ENCODE measurements at regions not wholly inside any gene's neighbourhood (a gene's known extent, or its start where the extent isn't known, plus 50 kb on each side); places are given as distances from the start of the nearest gene placed in this dataset.
"Not testable (repeated sequence)": the region's sequence is repeated elsewhere in the genome, so short reads cannot be mapped to it uniquely, and the experiment has no call there.

DNA sequence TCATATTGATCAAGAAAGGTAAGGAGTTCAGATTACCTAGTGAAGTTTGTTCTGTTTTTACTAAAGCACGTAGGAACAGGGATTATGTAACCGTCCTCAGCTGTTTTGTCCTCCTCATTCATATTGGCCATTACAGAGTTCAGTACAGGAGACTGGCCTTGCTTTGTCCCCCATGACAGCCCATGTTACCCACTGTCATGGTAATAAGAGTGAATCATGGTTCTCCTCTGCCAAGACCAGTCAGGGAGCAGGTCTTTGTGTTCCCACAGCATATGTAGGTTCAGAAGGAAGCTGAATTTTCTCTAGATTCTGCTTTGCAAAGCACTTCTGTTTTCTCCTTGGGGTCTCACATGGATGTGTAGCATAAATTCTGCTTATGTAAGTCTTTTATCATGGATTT lies 106.2 kb upstream of the GPR141 start:
- TF ChIP-seq, protein P1, sequence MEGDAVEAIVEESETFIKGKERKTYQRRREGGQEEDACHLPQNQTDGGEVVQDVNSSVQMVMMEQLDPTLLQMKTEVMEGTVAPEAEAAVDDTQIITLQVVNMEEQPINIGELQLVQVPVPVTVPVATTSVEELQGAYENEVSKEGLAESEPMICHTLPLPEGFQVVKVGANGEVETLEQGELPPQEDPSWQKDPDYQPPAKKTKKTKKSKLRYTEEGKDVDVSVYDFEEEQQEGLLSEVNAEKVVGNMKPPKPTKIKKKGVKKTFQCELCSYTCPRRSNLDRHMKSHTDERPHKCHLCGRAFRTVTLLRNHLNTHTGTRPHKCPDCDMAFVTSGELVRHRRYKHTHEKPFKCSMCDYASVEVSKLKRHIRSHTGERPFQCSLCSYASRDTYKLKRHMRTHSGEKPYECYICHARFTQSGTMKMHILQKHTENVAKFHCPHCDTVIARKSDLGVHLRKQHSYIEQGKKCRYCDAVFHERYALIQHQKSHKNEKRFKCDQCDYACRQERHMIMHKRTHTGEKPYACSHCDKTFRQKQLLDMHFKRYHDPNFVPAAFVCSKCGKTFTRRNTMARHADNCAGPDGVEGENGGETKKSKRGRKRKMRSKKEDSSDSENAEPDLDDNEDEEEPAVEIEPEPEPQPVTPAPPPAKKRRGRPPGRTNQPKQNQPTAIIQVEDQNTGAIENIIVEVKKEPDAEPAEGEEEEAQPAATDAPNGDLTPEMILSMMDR (IDR thresholded peaks at IDR 0.05; ENCODE audit: insufficient read depth, low read depth, low read length) = no peak
- H3K4me3 ChIP-seq (ENCODE audit: low read depth, low read length) = no peak overlapping the region
- no peak for DNase-seq (ENCODE audit: low read depth)

DNA sequence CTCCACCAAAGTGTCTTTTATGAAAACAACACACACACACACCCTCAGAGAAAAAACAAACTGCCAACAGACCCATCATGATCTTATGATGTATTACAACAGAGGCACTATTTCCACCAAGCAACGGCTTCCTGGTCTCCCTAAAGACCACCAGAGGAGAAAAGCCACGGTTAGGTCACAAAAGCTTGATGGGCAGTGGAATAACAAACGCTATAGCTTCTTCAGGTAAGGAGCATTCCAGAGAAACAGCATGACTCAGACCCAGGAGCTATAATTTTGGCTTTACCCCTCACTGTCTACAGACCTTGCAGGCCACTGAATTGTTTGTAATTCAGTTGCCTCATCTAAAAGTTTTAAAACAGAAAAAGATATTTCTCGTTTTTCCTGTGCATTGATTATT lies 105.7 kb upstream of the GPR141 start:
- DNase-seq (ENCODE audit: low read depth) = no peak
- TF ChIP-seq, protein P1 (IDR thresholded peaks at IDR 0.05; ENCODE audit: insufficient read depth, low read depth, low read length) = no peak
- no peak overlapping the region for H3K4me3 ChIP-seq (ENCODE audit: low read depth, low read length)

DNA sequence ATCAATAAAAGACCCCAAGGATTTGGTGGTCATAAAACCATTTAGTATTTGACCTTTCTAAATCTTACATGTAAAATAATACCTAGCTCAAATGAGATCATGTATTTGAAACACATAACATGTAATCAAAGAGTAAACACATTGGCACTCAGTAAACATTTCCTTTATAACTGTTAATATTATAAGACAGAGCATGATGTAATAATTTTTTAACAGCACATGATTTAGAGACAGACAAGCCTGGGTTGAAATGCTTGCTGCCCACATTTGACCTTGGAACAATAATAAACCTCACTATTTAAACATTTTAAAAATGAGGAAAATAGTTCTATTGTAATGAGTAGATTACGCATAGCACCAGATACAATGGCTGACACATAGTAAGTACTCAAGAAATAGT lies 105.2 kb upstream of the GPR141 start:
- DNase-seq (ENCODE audit: low read depth) = no peak
- H3K4me3 ChIP-seq (ENCODE audit: low read depth, low read length) = no peak overlapping the region
- TF ChIP-seq, protein P1 (IDR thresholded peaks at IDR 0.05; ENCODE audit: insufficient read depth, low read depth, low read length) = no peak

DNA sequence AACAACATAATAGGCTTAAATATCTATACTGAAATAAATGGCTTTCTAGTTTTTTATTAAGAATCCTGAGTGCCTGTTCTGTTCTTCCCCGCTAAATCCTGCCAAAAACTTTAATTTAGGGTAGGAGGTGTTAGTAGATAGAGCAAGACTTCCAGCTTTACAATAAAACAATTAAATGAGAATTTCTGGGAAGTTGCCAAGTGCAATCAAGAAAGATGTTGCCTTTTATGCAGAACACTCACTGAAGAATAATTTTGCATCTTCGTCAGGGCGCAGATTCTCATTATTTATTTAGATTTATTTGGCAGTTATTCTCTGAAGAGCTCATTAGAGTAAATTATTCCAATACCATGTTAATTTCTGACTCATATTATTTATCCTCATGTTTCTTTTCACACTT lies 103.2 kb upstream of the GPR141 start:
- no peak for DNase-seq (ENCODE audit: low read depth)
- TF ChIP-seq, protein P1 (IDR thresholded peaks at IDR 0.05; ENCODE audit: insufficient read depth, low read depth, low read length) = no peak
- H3K4me3 ChIP-seq (ENCODE audit: low read depth, low read length) = no peak overlapping the region

DNA sequence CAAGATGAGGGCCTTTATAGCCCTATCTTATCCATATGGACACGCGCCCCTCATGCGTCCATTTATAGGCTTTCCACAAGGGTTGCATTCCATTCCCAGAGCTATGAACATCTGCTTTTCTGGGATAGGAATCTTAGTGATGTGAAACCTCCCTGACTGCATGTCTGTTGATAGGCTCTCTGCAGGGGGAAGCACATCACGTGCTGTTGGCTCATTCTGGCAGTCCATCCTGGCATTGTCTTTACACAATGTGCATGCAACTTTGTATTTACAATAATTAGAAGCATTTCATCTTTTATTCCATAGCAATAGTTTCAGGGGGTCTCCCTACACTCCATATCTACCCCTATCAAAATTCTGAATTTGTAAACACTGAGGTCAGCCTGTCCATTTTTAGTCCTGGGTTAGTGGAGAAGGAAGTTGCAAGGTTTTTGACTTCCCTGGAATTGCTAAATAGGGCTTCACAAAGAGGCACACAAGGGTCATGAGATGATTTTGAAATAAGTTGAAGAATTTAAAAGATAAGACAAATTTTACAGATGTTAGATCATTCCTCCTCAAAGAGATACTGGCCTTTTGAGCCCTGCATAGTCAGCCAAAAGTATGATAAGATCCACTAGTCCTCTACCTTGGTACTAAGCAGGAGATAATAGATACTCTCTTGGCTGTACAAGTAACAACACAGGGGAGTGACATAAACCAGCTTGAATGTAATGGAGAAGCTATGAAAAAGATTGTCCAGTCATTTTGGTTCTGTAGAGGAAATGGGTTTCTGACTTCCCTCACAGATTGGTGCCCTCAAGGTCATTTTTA lies 98.7 kb upstream of the GPR141 start:
- DNase-seq (ENCODE audit: low read depth); H3K4me3 ChIP-seq (ENCODE audit: low read depth, low read length): not testable (repeated sequence)

DNA sequence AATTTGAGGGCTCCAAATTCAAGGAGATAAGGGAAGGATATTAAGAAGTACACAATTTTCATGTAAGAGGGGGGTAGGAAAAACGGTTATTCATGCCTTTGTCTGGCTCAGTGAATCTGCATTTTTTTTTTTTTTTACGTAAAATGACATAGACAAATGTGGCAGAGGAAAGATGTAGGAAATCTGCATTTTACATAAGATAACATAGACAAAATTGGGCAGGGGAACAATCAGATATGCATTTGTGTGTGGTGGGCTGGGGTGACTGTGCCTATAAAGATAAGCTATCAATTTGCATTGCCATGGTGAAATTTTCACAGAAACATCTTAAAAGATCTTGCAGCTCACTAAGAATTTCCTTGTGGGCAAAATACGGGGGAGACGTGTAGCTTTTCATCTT lies 92.7 kb upstream of the GPR141 start:
- H3K4me3 ChIP-seq (ENCODE audit: low read depth, low read length) = no peak overlapping the region
- TF ChIP-seq, protein P1 (IDR thresholded peaks at IDR 0.05; ENCODE audit: insufficient read depth, low read depth, low read length) = no peak
- no peak for DNase-seq (ENCODE audit: low read depth)

DNA sequence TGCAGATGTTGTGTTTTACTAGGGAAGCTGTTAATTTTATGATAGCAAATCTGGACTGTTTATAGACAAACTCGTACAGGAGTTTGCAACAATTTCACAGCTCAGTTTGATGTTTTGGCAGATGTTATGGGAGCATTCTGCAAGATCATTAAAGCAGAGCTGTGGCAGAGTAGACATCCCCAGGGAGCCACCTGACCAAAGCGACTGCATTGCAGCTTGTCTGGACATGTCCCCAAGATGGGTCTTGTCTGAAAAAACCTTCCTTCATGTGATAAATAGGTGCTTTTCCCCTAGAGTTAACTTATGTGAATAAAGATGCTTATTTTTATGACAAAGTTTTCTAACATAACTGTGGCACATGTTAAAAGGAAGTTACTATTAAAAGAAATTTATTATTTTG lies 91.2 kb upstream of the GPR141 start:
- TF ChIP-seq, protein P1 (IDR thresholded peaks at IDR 0.05; ENCODE audit: insufficient read depth, low read depth, low read length) = no peak
- DNase-seq (ENCODE audit: low read depth) = no peak
- no peak overlapping the region for H3K4me3 ChIP-seq (ENCODE audit: low read depth, low read length)
